HepG2 (cell line): ENCODE measurements at regions not wholly inside any gene's neighbourhood (a gene's known extent, or its start where the extent isn't known, plus 50 kb on each side); places are given as distances from the start of the nearest gene placed in this dataset.

Source experiments
- ATAC-seq: fragments of 200-7000 bp; cut with Tn5 transposase; 3 replicates; pipeline ENCODE4 v1.9.1; 2020; ENCODE audit warnings: mild to moderate bottlenecking, moderate library complexity
- BruUV-seq: library from RNA; stranded (reverse); fragments of 400-500 nt; replicated peaks from 2 replicates; lab custom pipeline; 2021; lab: Mats Ljungman, UMichigan
- CTCF ChIA-PET: fragments of 300-600 bp; formaldehyde crosslinking; extraction: SDS; loops from one replicate; lab custom pipeline; 2021; ENCODE audit warnings: low total read pairs, inconsistent platforms, low intra/inter-chr PET ratio; lab: Yijun Ruan, JAX
- POLR2A ChIA-PET: fragments of 350-600 bp; sonication (Branson Sonifier 250); formaldehyde crosslinking; loops from one replicate; lab custom pipeline; 2020; ENCODE audit warnings: antibody characterized with exemption, inconsistent platforms; lab: Yijun Ruan, JAX
- DNase-seq: peaks from one replicate; pipeline ENCODE4 v3.0.0-alpha.2; 2015; ENCODE audit warnings: low spot score
- FAIRE-seq: peaks from 3 replicates; lab custom pipeline; 2011; peaks lifted over from hg19 to GRCh38; lab: Jason Lieb, UNC
- H2AFZ ChIP-seq: one replicate; pipeline ENCODE4 v1.6.1; 2011; ENCODE audit warnings: low read length, inconsistent platforms
- H3K27ac ChIP-seq: fragments of 300-600 bp; 3 replicates; pipeline ENCODE4 v1.8.0; 2011; ENCODE audit warnings: mixed run types, mild to moderate bottlenecking, mixed read lengths, low read length, inconsistent platforms; ENCODE audit not compliant: insufficient read depth; ENCODE audit errors: extremely low read length
- H3K27me3 ChIP-seq, 2 experiments: fragments of 200-600 bp in 1 of 2; 2 replicates in 1 of 2; 3 replicates in 1 of 2; pipeline versions ENCODE4 v1.6.0 to v1.8.0; 2011; ENCODE audit warnings: low read length in 2 of 2, mild to moderate bottlenecking in 2 of 2, moderate library complexity in 2 of 2, inconsistent platforms in 1 of 2; ENCODE audit not compliant: insufficient read depth in 2 of 2, control insufficient read depth in 1 of 2
- H3K36me3 ChIP-seq, 2 experiments: fragments of 200-600 bp in 1 of 2; replicated peaks in 1 of 2; 2 replicates in 1 of 2; 3 replicates in 1 of 2; pipeline versions ENCODE4 v1.5.1 to v1.8.0; 2011; ENCODE audit warnings: low read length in 2 of 2, inconsistent platforms in 1 of 2; ENCODE audit not compliant: insufficient read depth in 2 of 2, control insufficient read depth in 1 of 2
- H3K4me1 ChIP-seq: 2 replicates; pipeline ENCODE4 v1.5.1; 2012; ENCODE audit warnings: low read length, inconsistent platforms; ENCODE audit not compliant: insufficient read depth
- H3K4me2 ChIP-seq: 2 replicates; pipeline ENCODE4 v1.6.0; 2011; ENCODE audit warnings: low read depth, low read length, inconsistent platforms
- H3K4me3 ChIP-seq, 3 experiments: fragments of 200-600 bp in 1 of 3; sonication (generic), shearing (Covaris generic) in 1 of 3; replicated peaks in 1 of 3; 2 replicates each; pipeline ENCODE4 v1.5.1; 2011 to 2016; ENCODE audit warnings: low read length in 3 of 3, inconsistent platforms in 2 of 3, low read depth in 2 of 3, mild to moderate bottlenecking in 2 of 3, control low read depth in 1 of 3, mixed read lengths in 1 of 3; ENCODE audit not compliant: insufficient read depth in 1 of 3
- H3K79me2 ChIP-seq: one replicate; pipeline ENCODE4 v1.6.1; 2011; ENCODE audit warnings: low read length, inconsistent platforms; ENCODE audit not compliant: insufficient read depth
- H3K9ac ChIP-seq: 2 replicates; pipeline ENCODE4 v1.6.0; 2011; ENCODE audit warnings: mild to moderate bottlenecking, low read depth, low read length, inconsistent platforms; ENCODE audit not compliant: insufficient read depth
- H3K9me3 ChIP-seq: 2 replicates; pipeline ENCODE4 v1.5.1; 2012; ENCODE audit warnings: mild to moderate bottlenecking, low read length
- H4K20me1 ChIP-seq: 2 replicates; pipeline ENCODE4 v1.6.0; 2011; ENCODE audit warnings: inconsistent platforms, mild to moderate bottlenecking, low read length, moderate library complexity; ENCODE audit not compliant: insufficient read depth
- ATM ChIP-seq: fragments of 450-650 bp; IDR thresholded peaks from 2 replicates; pipeline ENCODE4 v1.7.1; 2017; ENCODE audit warnings: mild to moderate bottlenecking, borderline replicate concordance
- CREB1 ChIP-seq, 2 experiments: fragments of 450-650 bp in 1 of 2; IDR thresholded peaks; 2 replicates each; pipeline ENCODE4 v1.6.1; 2016 to 2017; ENCODE audit warnings: control low read depth in 1 of 2, mild to moderate bottlenecking in 1 of 2, missing compliant biosample characterization in 1 of 2, missing genetic modification characterization in 1 of 2
- NFRKB ChIP-seq: fragments of 450-650 bp; IDR thresholded peaks from 2 replicates; pipeline ENCODE4 v1.6.1; 2017
- REL ChIP-seq: sonication (generic); formaldehyde crosslinking; conservative IDR thresholded peaks from 2 replicates; pipeline ENCODE4 v1.8.0; 2022; ENCODE audit warnings: mild to moderate bottlenecking, missing genetic modification reagents, moderate library complexity
- SMAD9 ChIP-seq: sonication (generic); formaldehyde crosslinking; IDR thresholded peaks from 2 replicates; pipeline ENCODE4 v1.5.1; 2020; ENCODE audit warnings: mild to moderate bottlenecking, missing genetic modification reagents
- SP140L ChIP-seq: sonication (generic); formaldehyde crosslinking; IDR thresholded peaks from 2 replicates; pipeline ENCODE4 v1.4.0; 2020; ENCODE audit warnings: missing genetic modification reagents, borderline replicate concordance
- THAP11 ChIP-seq: IDR thresholded peaks from 2 replicates; pipeline ENCODE4 v1.6.1; 2016; ENCODE audit warnings: missing biosample characterization, missing genetic modification reagents
- YEATS2 ChIP-seq: sonication (generic); formaldehyde crosslinking; IDR thresholded peaks from 2 replicates; pipeline ENCODE4 v1.4.0; 2020; ENCODE audit warnings: missing genetic modification reagents, borderline replicate concordance
- ZMAT3 ChIP-seq: sonication (generic); formaldehyde crosslinking; conservative IDR thresholded peaks from 2 replicates; pipeline ENCODE4 v1.7.0; 2021; ENCODE audit warnings: missing genetic modification reagents
- ZNF17 ChIP-seq: sonication (generic); formaldehyde crosslinking; IDR thresholded peaks from 2 replicates; pipeline ENCODE4 v1.5.0; 2020; ENCODE audit warnings: mild to moderate bottlenecking, missing genetic modification reagents
- ZNF20 ChIP-seq: sonication (generic); formaldehyde crosslinking; IDR thresholded peaks from 2 replicates; pipeline ENCODE4 v1.4.0; 2020; ENCODE audit warnings: mild to moderate bottlenecking, moderate library complexity, missing genetic modification reagents
- ZNF605 ChIP-seq: sonication (generic); formaldehyde crosslinking; IDR thresholded peaks from 2 replicates; pipeline ENCODE4 v1.8.0; 2022; ENCODE audit warnings: mild to moderate bottlenecking, missing genetic modification reagents
- ZNF629 ChIP-seq: sonication (generic); formaldehyde crosslinking; conservative IDR thresholded peaks from 2 replicates; pipeline ENCODE4 v1.5.0; 2020; ENCODE audit warnings: missing genetic modification reagents
- ZNF7 ChIP-seq: IDR thresholded peaks from 2 replicates; pipeline ENCODE4 v1.6.1; 2016; ENCODE audit warnings: missing biosample characterization, missing genetic modification reagents
- ZNF83 ChIP-seq: sonication (generic); formaldehyde crosslinking; IDR thresholded peaks from 2 replicates; pipeline ENCODE4 v1.4.0; 2020; ENCODE audit warnings: missing genetic modification reagents, mild to moderate bottlenecking, borderline replicate concordance
- WGBS: methylation state at CpG from one replicate; pipeline ENCODE4 v1.1.6; 2017; ENCODE audit warnings: low lambda C conversion rate; 5-methylcytosine and 5-hydroxymethylcytosine counted together
- in situ Hi-C: cut with HindIII; loops from 2 replicates; pipeline ENCODE4 v1.10.0; 2017; ENCODE audit warnings: low pct_unique_long_range_greater_than_20kb; ENCODE audit not compliant: extremely low pct_ligation_motif_present
- intact Hi-C: fragments of 100-400 bp; cut with micrococcal nuclease; formaldehyde crosslinking; loops from one replicate; pipeline ENCODE4 v1.10.0; 2022; ENCODE audit not compliant: unreplicated experiment

- H3K4me2 ChIP-seq, result no peak overlapping the region
- no TSS peak for BruUV-seq
- H3K4me3 ChIP-seq, result no peak overlapping the region
- H3K27me3 ChIP-seq, result no peaks in the 10 kb centered on the region
- 23% methylated on average over 3 of the region's 3 CpGs for WGBS
- H3K27ac ChIP-seq, result no peak overlapping the region
- CTCF ChIA-PET, result no interaction called here
- H3K4me1 ChIP-seq, result no peaks in the 10 kb centered on the region
- FAIRE-seq, result no peak
- no peaks in the 10 kb centered on the region for H3K79me2 ChIP-seq
- DNase-seq, result no peak
- no peak for TF ChIP-seq SP140L (CRISPR knock-in tag)
- no peak for TF ChIP-seq THAP11 (CRISPR knock-in tag)
- TF ChIP-seq CREB1 (IDR thresholded peaks at IDR 0.05), result no peak
- no peak for TF ChIP-seq CREB1 (CRISPR knock-in tag; IDR thresholded peaks at IDR 0.05)
- no peak for TF ChIP-seq ZMAT3 (CRISPR knock-in tag)
- TF ChIP-seq SMAD9, result no peak
- no peak for TF ChIP-seq ATM
- TF ChIP-seq ZNF83 (CRISPR knock-in tag), result no peak
- TF ChIP-seq ZNF629 (CRISPR knock-in tag), result no peak
- TF ChIP-seq YEATS2 (CRISPR knock-in tag), result no peak
- TF ChIP-seq NFRKB, result no peak
- no peak for TF ChIP-seq ZNF605
- TF ChIP-seq ZNF17 (CRISPR knock-in tag), result no peak
- TF ChIP-seq REL (CRISPR knock-in tag), result no peak
- no peak for TF ChIP-seq ZNF20 (CRISPR knock-in tag)
- TF ChIP-seq ZNF7 (CRISPR knock-in tag), result no peak
- ATAC-seq, result no peak
- no peak overlapping the region for H3K9ac ChIP-seq
- peaks cover 70% of the 10 kb centered on the region for H3K9me3 ChIP-seq
- H2AFZ ChIP-seq, result no peak overlapping the region
- intact Hi-C loops (no loop called here), in situ Hi-C loops (no loop called here)
- no peaks in the 10 kb centered on the region for H4K20me1 ChIP-seq
- POLR2A ChIA-PET, result no interaction called here
- H3K36me3 ChIP-seq, result no peaks in the 10 kb centered on the region
These were observed 56.7 kb upstream of the CNTN4 start for GRCh38 chr3:2041931-2042330.
